HG02798 (cell line): ENCODE measurements at regions not wholly inside any gene's neighbourhood (a gene's known extent, or its start where the extent isn't known, plus 50 kb on each side); places are given as distances from the start of the nearest gene placed in this dataset.
"Not testable (repeated sequence)": the region's sequence is repeated elsewhere in the genome, so short reads cannot be mapped to it uniquely, and the experiment has no call there.

Experiments
- ATAC-seq: cut with Tn5 transposase; IDR thresholded peaks from one replicate; pipeline ENCODE4 v1.9.1; 2021; ENCODE audit warnings: mild to moderate bottlenecking; ENCODE audit not compliant: unreplicated experiment, poor library complexity

- ATAC-seq = no peak
Observed at GRCh38 chr4:31657859-31658570, 937.8 kb downstream of the PCDH7 start.

GRCh38 chr4:31660916-31661315, 940.7 kb downstream of the PCDH7 start:
- ATAC-seq = no peak

GRCh38 chr4:31662951-31663350, 942.8 kb downstream of the PCDH7 start:
- no peak for ATAC-seq

- no peak for ATAC-seq
Observed at GRCh38 chr4:31667686-31668085, 947.5 kb downstream of the PCDH7 start.

GRCh38 chr4:31674313-31674947, 954.3 kb downstream of the PCDH7 start:
- ATAC-seq = no peak

- no peak for ATAC-seq
Observed at GRCh38 chr4:31678356-31678755, 958.2 kb downstream of the PCDH7 start.

GRCh38 chr4:31682796-31683195, 962.6 kb downstream of the PCDH7 start:
- ATAC-seq = no peak

- no peak for ATAC-seq
Observed at GRCh38 chr4:31687717-31688342, 967.7 kb downstream of the PCDH7 start.

- ATAC-seq = no peak
Observed at GRCh38 chr4:31692399-31692940, 972.3 kb downstream of the PCDH7 start.

- ATAC-seq = no peak
Observed at GRCh38 chr4:31701256-31701655, 981.1 kb downstream of the PCDH7 start.

GRCh38 chr4:31702326-31702725, 982.2 kb downstream of the PCDH7 start:
- no peak for ATAC-seq

GRCh38 chr4:31714238-31714637, 994.1 kb downstream of the PCDH7 start:
- ATAC-seq = no peak

GRCh38 chr4:31715302-31715701, 995.1 kb downstream of the PCDH7 start:
- ATAC-seq = no peak

- no peak for ATAC-seq
Observed at GRCh38 chr4:31727030-31727429, 1006.9 kb downstream of the PCDH7 start.

- no peak for ATAC-seq
Observed at GRCh38 chr4:31735004-31735403, 1014.8 kb downstream of the PCDH7 start.

GRCh38 chr4:31737419-31737818, 1017.2 kb downstream of the PCDH7 start:
- ATAC-seq = no peak

- no peak for ATAC-seq
Observed at GRCh38 chr4:31741326-31741725, 1021.2 kb downstream of the PCDH7 start.

- no peak for ATAC-seq
Observed at GRCh38 chr4:31748382-31748781, 1028.2 kb downstream of the PCDH7 start.

GRCh38 chr4:31750581-31750980, 1030.4 kb downstream of the PCDH7 start:
- ATAC-seq = not testable (repeated sequence)

- ATAC-seq = no peak
Observed at GRCh38 chr4:31755751-31756150, 1035.6 kb downstream of the PCDH7 start.

- no peak for ATAC-seq
Observed at GRCh38 chr4:31768756-31769155, 1048.6 kb downstream of the PCDH7 start.
